ENCODE measurements at regions not wholly inside any gene's neighbourhood (a gene's known extent, or its start where the extent isn't known, plus 50 kb on each side); places are given as distances from the start of the nearest gene placed in this dataset.

GRCh38 chr3:6035626-6036025 lies 825.3 kb upstream of the GRM7 start (continued):
- TF ChIP-seq SNAI1 (CRISPR knock-in tag; IDR thresholded peaks at IDR 0.05; ENCODE audit: borderline replicate concordance), result no peak
- TF ChIP-seq MXI1 (IDR thresholded peaks at IDR 0.05; ENCODE audit: borderline replicate concordance, low read depth, low read length), result no peak
- no peak for TF ChIP-seq RBAK (CRISPR knock-in tag; IDR thresholded peaks at IDR 0.05)
- TF ChIP-seq PHF21A (CRISPR knock-in tag; IDR thresholded peaks at IDR 0.05), result no peak
- TF ChIP-seq ZNF263 (CRISPR knock-in tag; IDR thresholded peaks at IDR 0.05), result no peak
- no peak for TF ChIP-seq SP1 (IDR thresholded peaks at IDR 0.05)
- no peak for TF ChIP-seq SP1 (CRISPR knock-in tag; IDR thresholded peaks at IDR 0.05)
- TF ChIP-seq SRSF1 (optimal IDR thresholded peaks at IDR 0.05; ENCODE audit: low read depth, low read length), result no peak

GRCh38 chr3:6039971-6040370 lies 820.9 kb upstream of the GRM7 start:
- H3K9ac ChIP-seq (ENCODE audit: insufficient read depth, low read depth, low read length), result no peak overlapping the region
- H3K4me3 ChIP-seq (replicated peaks in 1 of 3; ENCODE audit: insufficient read depth in 1 of 3, low read depth in 2 of 3, low read length in 3 of 3), result no peak overlapping the region
- no peak overlapping the region for H3K4me2 ChIP-seq (ENCODE audit: low read depth, low read length)
- peaks cover 100% of the 10 kb centered on the region for H3K9me3 ChIP-seq (ENCODE audit: low read length)
- H4K20me1 ChIP-seq (ENCODE audit: insufficient read depth, low read length), result no peaks in the 10 kb centered on the region
- in situ Hi-C loops (cut with HindIII; ENCODE audit: extremely low pct_ligation_motif_present, low pct_unique_long_range_greater_than_20kb) (no loop called here), intact Hi-C loops (cut with micrococcal nuclease; ENCODE audit: unreplicated experiment) (no loop called here)
- DNase-seq (ENCODE audit: low spot score) (no peak), FAIRE-seq (no peak), ATAC-seq (no peak)
- no peak overlapping the region for H2AFZ ChIP-seq (ENCODE audit: low read length)
- BruUV-seq (replicated peaks), result no TSS peak
- no peak overlapping the region for H3K27ac ChIP-seq (ENCODE audit: extremely low read length, insufficient read depth, low read length)
- H3K79me2 ChIP-seq (ENCODE audit: insufficient read depth, low read length), result no peaks in the 10 kb centered on the region
- WGBS (ENCODE audit: low lambda C conversion rate), result 19% methylated on average over 3 of the region's 3 CpGs
- ChIA-PET CTCF (ENCODE audit: low intra/inter-chr PET ratio, low total read pairs) (no interaction called here), POLR2A (no interaction called here)
- no peaks in the 10 kb centered on the region for H3K27me3 ChIP-seq (ENCODE audit: control insufficient read depth in 1 of 2, insufficient read depth in 2 of 2, low read length in 2 of 2)
- H3K36me3 ChIP-seq (replicated peaks in 1 of 2; ENCODE audit: control insufficient read depth in 1 of 2, insufficient read depth in 2 of 2, low read length in 2 of 2), result no peaks in the 10 kb centered on the region
- no peaks in the 10 kb centered on the region for H3K4me1 ChIP-seq (ENCODE audit: insufficient read depth, low read length)
- TF ChIP-seq ZSCAN21 (CRISPR knock-in tag; IDR thresholded peaks at IDR 0.05; ENCODE audit: borderline replicate concordance), result no peak
- no peak for TF ChIP-seq ZNF33A (CRISPR knock-in tag; IDR thresholded peaks at IDR 0.05; ENCODE audit: borderline replicate concordance)
- no peak for TF ChIP-seq ZNF367 (CRISPR knock-in tag; IDR thresholded peaks at IDR 0.05; ENCODE audit: borderline replicate concordance)
- no peak for TF ChIP-seq ZFYVE20 (CRISPR knock-in tag; IDR thresholded peaks at IDR 0.05; ENCODE audit: borderline replicate concordance, low read depth)
- TF ChIP-seq SRSF9 (IDR thresholded peaks at IDR 0.05; ENCODE audit: borderline replicate concordance, insufficient read depth, low read depth, low read length, poor library complexity, severe bottlenecking), result no peak
- TF ChIP-seq HNF1A (IDR thresholded peaks at IDR 0.05; ENCODE audit: low read depth), result no peak
- TF ChIP-seq HNF1A (CRISPR knock-in tag; IDR thresholded peaks at IDR 0.05; ENCODE audit: borderline replicate concordance), result no peak
- TF ChIP-seq ZBTB46 (CRISPR knock-in tag; IDR thresholded peaks at IDR 0.05; ENCODE audit: borderline replicate concordance), result no peak
- TF ChIP-seq RARG (CRISPR knock-in tag; IDR thresholded peaks at IDR 0.05; ENCODE audit: low read depth), result no peak
- TF ChIP-seq MAFK (conservative IDR thresholded peaks at IDR 0.05 in 1 of 2, IDR thresholded peaks at IDR 0.05 in 1 of 2; ENCODE audit: low read length in 2 of 2), result no peak
- no peak for TF ChIP-seq KLF12 (CRISPR knock-in tag; IDR thresholded peaks at IDR 0.05; ENCODE audit: borderline replicate concordance)
- no peak for TF ChIP-seq TCF12 (IDR thresholded peaks at IDR 0.05)
- TF ChIP-seq TCF12 (CRISPR knock-in tag; IDR thresholded peaks at IDR 0.05), result no peak
